H1 (cell line): ENCODE measurements at regions not wholly inside any gene's neighbourhood (a gene's known extent, or its start where the extent isn't known, plus 50 kb on each side); places are given as distances from the start of the nearest gene placed in this dataset.
A peak's percentile ranks its signal among the peaks of the same experiment; 100 is the strongest.

ENCODE experiments used
- CTCF ChIA-PET: fragments of 300-600 bp; sonication (Branson Sonifier 250); formaldehyde crosslinking; loops from one replicate; lab custom pipeline; 2021; ENCODE audit not compliant: partially characterized antibody; lab: Charles Lee
- POLR2A ChIA-PET: fragments of 300-600 bp; sonication (Branson Sonifier 250); formaldehyde crosslinking; loops from one replicate; lab custom pipeline; 2021; ENCODE audit warnings: inconsistent platforms; ENCODE audit not compliant: partially characterized antibody; lab: Charles Lee
- DNase-seq, 2 experiments: peaks; one replicate each; pipeline versions ENCODE4 v3.0.0 to v3.0.0-alpha.2; 2010 to 2022; ENCODE audit warnings: low spot score in 2 of 2, low read depth in 1 of 2, mixed read lengths in 1 of 2
- FAIRE-seq: peaks from 2 replicates; lab custom pipeline; 2011; peaks lifted over from hg19 to GRCh38; lab: Jason Lieb, UNC
- H2AFZ ChIP-seq: 2 replicates; pipeline ENCODE4 v1.8.1; 2012; ENCODE audit warnings: low read length, inconsistent platforms
- H2AK5ac ChIP-seq: 2 replicates; pipeline ENCODE4 v1.6.1; 2013; ENCODE audit warnings: low read depth, low read length
- H2BK120ac ChIP-seq: replicated peaks from 2 replicates; pipeline ENCODE3; 2013; ENCODE audit warnings: low read depth, low read length, inconsistent platforms
- H2BK12ac ChIP-seq: 2 replicates; pipeline ENCODE4 v1.6.1; 2013; ENCODE audit warnings: low read depth, low read length
- H2BK15ac ChIP-seq: 2 replicates; pipeline ENCODE4 v1.6.1; 2013; ENCODE audit warnings: low read length
- H2BK20ac ChIP-seq: 2 replicates; pipeline ENCODE4 v1.6.1; 2013; ENCODE audit warnings: low read length
- H2BK5ac ChIP-seq: 2 replicates; pipeline ENCODE4 v1.6.1; 2013; ENCODE audit warnings: low read depth, low read length
- H3K14ac ChIP-seq: 2 replicates; pipeline ENCODE4 v1.6.1; 2013; ENCODE audit warnings: inconsistent platforms; ENCODE audit not compliant: insufficient read length
- H3K18ac ChIP-seq: 2 replicates; pipeline ENCODE4 v1.6.1; 2013; ENCODE audit warnings: low read length; ENCODE audit errors: extremely low read depth
- H3K23ac ChIP-seq: 2 replicates; pipeline ENCODE4 v1.6.1; 2013; ENCODE audit warnings: inconsistent platforms; ENCODE audit not compliant: insufficient read length
- H3K23me2 ChIP-seq: 2 replicates; pipeline ENCODE4 v1.6.1; 2013; ENCODE audit warnings: low read depth, low read length
- H3K27ac ChIP-seq: 2 replicates; pipeline ENCODE4 v1.6.1; 2011; ENCODE audit warnings: low read depth, low read length, inconsistent platforms
- H3K27me3 ChIP-seq, 4 experiments: replicated peaks in 1 of 4; 1 replicate in 1 of 4; 2 replicates in 3 of 4; pipeline versions ENCODE4 v1.6.1 to v1.8.1; 2011 to 2013; ENCODE audit warnings: low read length in 3 of 4, mild to moderate bottlenecking in 3 of 4, inconsistent platforms in 2 of 4, mixed read lengths in 2 of 4, moderate library complexity in 1 of 4; ENCODE audit not compliant: control insufficient read depth in 3 of 4, insufficient read depth in 3 of 4; ENCODE audit errors: extremely low read depth in 1 of 4
- H3K36me3 ChIP-seq, 4 experiments: 2 replicates each; pipeline versions ENCODE4 v1.6.1 to v1.8.1; 2011 to 2013; ENCODE audit warnings: mild to moderate bottlenecking in 4 of 4, low read length in 3 of 4, moderate library complexity in 2 of 4, control low read depth in 1 of 4, inconsistent platforms in 1 of 4; ENCODE audit not compliant: insufficient read depth in 4 of 4, control insufficient read depth in 2 of 4
- H3K4ac ChIP-seq: replicated peaks from 2 replicates; pipeline ENCODE3; 2013; ENCODE audit warnings: low read length, low read depth, mixed read lengths, inconsistent platforms; ENCODE audit not compliant: insufficient read length
- H3K4me1 ChIP-seq, 4 experiments: replicated peaks in 1 of 4; 1 replicate in 1 of 4; 2 replicates in 3 of 4; pipeline versions ENCODE4 v1.6.1 to v1.8.1; 2011 to 2013; ENCODE audit warnings: low read length in 3 of 4, inconsistent platforms in 2 of 4, mixed read lengths in 1 of 4; ENCODE audit not compliant: insufficient read depth in 4 of 4, control insufficient read depth in 3 of 4
- H3K4me2 ChIP-seq, 2 experiments: 2 replicates each; pipeline versions ENCODE4 v1.6.1 to v1.8.1; 2011 to 2013; ENCODE audit warnings: low read depth in 2 of 2, low read length in 2 of 2, control low read depth in 1 of 2, inconsistent platforms in 1 of 2, mild to moderate bottlenecking in 1 of 2; ENCODE audit not compliant: insufficient read depth in 1 of 2
- H3K4me3 ChIP-seq, 4 experiments: fragments of 200-600, 300-600 bp in 1 of 4; sonication (generic), shearing (Covaris generic), sonication (Bioruptor Twin) in 1 of 4; 2 replicates each; pipeline versions ENCODE4 v1.5.1 to v1.8.1; 2011 to 2016; ENCODE audit warnings: low read length in 4 of 4, low read depth in 3 of 4, control low read depth in 2 of 4, inconsistent platforms in 2 of 4, mild to moderate bottlenecking in 2 of 4, mixed read lengths in 1 of 4, moderate library complexity in 1 of 4; ENCODE audit not compliant: insufficient read depth in 2 of 4; ENCODE audit errors: extremely low read depth in 1 of 4
- H3K56ac ChIP-seq: replicated peaks from 2 replicates; pipeline ENCODE3; 2013; ENCODE audit warnings: low read depth, mild to moderate bottlenecking, mixed read lengths, low read length, inconsistent platforms; ENCODE audit not compliant: insufficient read length
- H3K79me1 ChIP-seq: 2 replicates; pipeline ENCODE4 v1.6.1; 2013; ENCODE audit warnings: low read depth, low read length, control low read depth
- H3K79me2 ChIP-seq, 2 experiments: 2 replicates each; pipeline versions ENCODE4 v1.6.1 to v1.8.1; 2012 to 2013; ENCODE audit warnings: low read length in 2 of 2, mild to moderate bottlenecking in 2 of 2, inconsistent platforms in 1 of 2; ENCODE audit not compliant: insufficient read depth in 2 of 2, control insufficient read depth in 1 of 2
- H3K9ac ChIP-seq, 4 experiments: replicated peaks in 1 of 4; 1 replicate in 1 of 4; 2 replicates in 3 of 4; pipeline versions ENCODE4 v1.6.1 to v1.8.1; 2011 to 2013; ENCODE audit warnings: low read depth in 3 of 4, low read length in 3 of 4, control low read depth in 2 of 4, mild to moderate bottlenecking in 2 of 4, moderate library complexity in 2 of 4, inconsistent platforms in 1 of 4; ENCODE audit errors: extremely low read depth in 1 of 4
- H3K9me3 ChIP-seq, 2 experiments: 2 replicates each; pipeline versions ENCODE4 v1.6.1 to v1.8.1; 2012 to 2013; ENCODE audit warnings: mild to moderate bottlenecking in 2 of 2, moderate library complexity in 2 of 2, control low read depth in 1 of 2, inconsistent platforms in 1 of 2, low read depth in 1 of 2, low read length in 1 of 2, mixed read lengths in 1 of 2; ENCODE audit not compliant: insufficient read depth in 2 of 2
- H4K20me1 ChIP-seq, 2 experiments: replicated peaks in 1 of 2; 2 replicates each; pipeline versions ENCODE3 to v1.8.1; 2011 to 2013; ENCODE audit warnings: inconsistent platforms in 2 of 2, low read length in 2 of 2, mild to moderate bottlenecking in 1 of 2; ENCODE audit not compliant: insufficient read depth in 2 of 2, control insufficient read depth in 1 of 2
- H4K5ac ChIP-seq: 2 replicates; pipeline ENCODE4 v1.6.1; 2013; ENCODE audit warnings: low read length, low read depth, mixed read lengths, inconsistent platforms; ENCODE audit not compliant: insufficient read length
- H4K8ac ChIP-seq: 2 replicates; pipeline ENCODE4 v1.8.0; 2013; ENCODE audit warnings: mild to moderate bottlenecking, moderate library complexity, low read length, inconsistent platforms; ENCODE audit not compliant: insufficient read depth; ENCODE audit errors: extremely low read depth
- H4K91ac ChIP-seq: replicated peaks from 2 replicates; pipeline ENCODE3; 2013; ENCODE audit warnings: low read length, mixed read lengths, inconsistent platforms; ENCODE audit not compliant: insufficient read length
- BACH1 ChIP-seq: IDR thresholded peaks from 2 replicates; pipeline ENCODE4 v1.6.1; 2012; ENCODE audit warnings: low read length, improper control_type of control experiment
- CHD2 ChIP-seq: IDR thresholded peaks from 2 replicates; pipeline ENCODE4 v1.6.1; 2012; ENCODE audit warnings: low read length, improper control_type of control experiment
- CREB1 ChIP-seq: IDR thresholded peaks from 2 replicates; pipeline ENCODE4 v1.6.1; 2012; ENCODE audit warnings: inconsistent platforms
- EP300 ChIP-seq, 2 experiments: IDR thresholded peaks; 1 replicate in 1 of 2; 2 replicates in 1 of 2; pipeline ENCODE4 v1.6.1; 2011 to 2012; ENCODE audit warnings: low read depth in 2 of 2, low read length in 2 of 2, mild to moderate bottlenecking in 2 of 2, borderline replicate concordance in 1 of 2, inconsistent platforms in 1 of 2, moderate library complexity in 1 of 2
- JUN ChIP-seq: IDR thresholded peaks from 2 replicates; pipeline ENCODE4 v1.6.1; 2011; ENCODE audit warnings: low read depth, mild to moderate bottlenecking, improper control_type of control experiment, low read length
- KDM5A ChIP-seq: fragments of 200-600 bp; IDR thresholded peaks from 2 replicates; pipeline ENCODE4 v1.7.1; 2012; ENCODE audit warnings: mild to moderate bottlenecking, low read length, inconsistent platforms, mixed read lengths
- NRF1 ChIP-seq: IDR thresholded peaks from 2 replicates; pipeline ENCODE4 v1.6.1; 2011; ENCODE audit warnings: mild to moderate bottlenecking, low read depth, low read length, improper control_type of control experiment
- RFX5 ChIP-seq: IDR thresholded peaks from 2 replicates; pipeline ENCODE4 v1.6.1; 2011; ENCODE audit warnings: low read depth, low read length, improper control_type of control experiment, borderline replicate concordance
- RNF2 ChIP-seq: fragments of 200-900, 300-1000 bp; sonication (generic); IDR thresholded peaks from 2 replicates; pipeline ENCODE4 v1.7.1; 2016; ENCODE audit warnings: borderline replicate concordance, low read depth, mild to moderate bottlenecking, antibody characterized with exemption, low read length; ENCODE audit not compliant: poor library complexity, severe bottlenecking; ENCODE audit errors: missing control alignments
- SP1 ChIP-seq: IDR thresholded peaks from 2 replicates; pipeline ENCODE4 v1.6.1; 2011; ENCODE audit warnings: low read depth, low read length
- TCF12 ChIP-seq: IDR thresholded peaks from 2 replicates; pipeline ENCODE4 v1.6.1; 2011; ENCODE audit warnings: low read depth, mild to moderate bottlenecking, low read length
- ZNF274 ChIP-seq: IDR thresholded peaks from 2 replicates; pipeline ENCODE4 v1.7.0; 2012; ENCODE audit warnings: low read length, borderline replicate concordance; ENCODE audit errors: extremely low read depth
- WGBS, 2 experiments: shearing (Covaris generic) in 1 of 2; methylation state at CpG; one replicate each; pipeline versions ENCODE4 v1.1.6 to v1.1.7; 2013 to 2015; ENCODE audit warnings: low lambda C conversion rate in 2 of 2, mixed read lengths in 2 of 2, inconsistent platforms in 1 of 2, low coverage in 1 of 2, missing lambda C conversion rate in 1 of 2; ENCODE audit not compliant: insufficient replicate concordance in 2 of 2, insufficient coverage in 1 of 2, insufficient read length in 1 of 2; ENCODE audit errors: extremely low coverage in 1 of 2, missing lambda C conversion rate in 1 of 2; 5-methylcytosine and 5-hydroxymethylcytosine counted together
- TF ChIP-seq, protein P1 (sequence below): IDR thresholded peaks from 2 replicates; pipeline ENCODE4 v1.6.1; 2012; ENCODE audit warnings: low read length, inconsistent platforms

DNA sequence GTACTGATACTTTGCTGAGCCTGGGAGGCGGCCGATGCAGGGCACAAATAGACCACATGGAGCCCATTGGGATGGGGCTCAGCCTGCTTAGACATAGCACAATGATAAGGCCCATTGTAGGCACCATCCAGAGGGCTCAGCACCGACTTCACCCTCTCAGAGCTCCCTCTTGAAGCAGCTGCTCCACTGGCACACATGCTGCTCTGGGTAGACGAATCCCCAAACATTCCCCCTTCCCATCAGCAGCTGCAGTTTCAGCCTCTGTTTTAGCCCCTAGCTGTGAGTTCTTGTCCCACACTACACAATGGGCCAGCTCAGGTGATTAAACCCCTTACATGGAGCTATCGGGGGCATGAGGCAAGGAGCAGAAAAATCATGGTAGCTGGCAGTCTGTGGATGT lies 174.1 kb downstream of the RGS9 start:
- Histone ChIP-seq H3K4me2 (no peak overlapping the region), H3K56ac (no peak overlapping the region), H2AK5ac (no peak overlapping the region), H3K27ac (no peak overlapping the region), H3K23ac (no peak overlapping the region), H3K4me3 (no peak overlapping the region), H3K27me3 (no peaks in the 10 kb centered on the region), H2BK5ac (no peak overlapping the region), H3K79me2 (no peaks in the 10 kb centered on the region), H2BK20ac (no peak overlapping the region), H3K23me2 (no peaks in the 10 kb centered on the region), H4K20me1 (no peaks in the 10 kb centered on the region), H2BK120ac (no peak overlapping the region), H4K5ac (no peak overlapping the region), H3K9ac (no peak overlapping the region), H2AFZ (0 out of 2 replicates have a peak overlapping the region, but pooled peaks have one; percentile 24), H3K79me1 (no peaks in the 10 kb centered on the region), H4K8ac (no peak overlapping the region), H3K4me1 (0 out of 7 replicates have a peak, but pooled peaks cover 0 to 2% (median 0%) of the 10 kb centered on the region in 4 experiments), H2BK12ac (no peak overlapping the region), H3K18ac (no peak overlapping the region), H3K9me3 (0 out of 4 replicates have a peak, but pooled peaks cover 0 to under 1% of the 10 kb centered on the region in 2 experiments), H2BK15ac (no peak overlapping the region), H3K14ac (no peak overlapping the region), H3K4ac (no peak overlapping the region), H4K91ac (no peak overlapping the region), H3K36me3 (no peaks in the 10 kb centered on the region)
- CTCF ChIA-PET, result interaction anchor here (0.7 to 3.6 kb wide), 6 partner anchors 17 to 818 kb away, joined by 3 to 15 read pairs (median 4); no protein-coding TSS in a partner anchor
- WGBS, 2 experiments, result 84% methylated on average over 5 of the region's 5 CpGs; no CpG with 5 or more reads in 1 of the 2 experiments
- FAIRE-seq (no peak), DNase-seq (no peak)
- TF ChIP-seq KDM5A (no peak), RFX5 (no peak), JUN (no peak), NRF1 (no peak), ZNF274 (no peak), RNF2 (no peak), BACH1 (no peak), TCF12 (no peak), CHD2 (no peak), SP1 (no peak), EP300 (IDR thresholded peaks at IDR 0.05; ENCODE audit: borderline replicate concordance in 1 of 2, low read depth in 2 of 2, low read length in 2 of 2) (no peak), CREB1 (no peak)
- TF ChIP-seq, protein P1, sequence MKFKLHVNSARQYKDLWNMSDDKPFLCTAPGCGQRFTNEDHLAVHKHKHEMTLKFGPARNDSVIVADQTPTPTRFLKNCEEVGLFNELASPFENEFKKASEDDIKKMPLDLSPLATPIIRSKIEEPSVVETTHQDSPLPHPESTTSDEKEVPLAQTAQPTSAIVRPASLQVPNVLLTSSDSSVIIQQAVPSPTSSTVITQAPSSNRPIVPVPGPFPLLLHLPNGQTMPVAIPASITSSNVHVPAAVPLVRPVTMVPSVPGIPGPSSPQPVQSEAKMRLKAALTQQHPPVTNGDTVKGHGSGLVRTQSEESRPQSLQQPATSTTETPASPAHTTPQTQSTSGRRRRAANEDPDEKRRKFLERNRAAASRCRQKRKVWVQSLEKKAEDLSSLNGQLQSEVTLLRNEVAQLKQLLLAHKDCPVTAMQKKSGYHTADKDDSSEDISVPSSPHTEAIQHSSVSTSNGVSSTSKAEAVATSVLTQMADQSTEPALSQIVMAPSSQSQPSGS, result no peak
- POLR2A ChIA-PET, result interaction anchor here (0.7 kb wide), 1 partner anchor 10 kb away, joined by 3 read pairs; no protein-coding TSS in a partner anchor
